A549 (cell line): ENCODE measurements at regions not wholly inside any gene's neighbourhood (a gene's known extent, or its start where the extent isn't known, plus 50 kb on each side); places are given as distances from the start of the nearest gene placed in this dataset.

Experiments used
- ATAC-seq, 2 experiments: fragments of 200-7000 bp in 1 of 2; fragments of >200 bp in 1 of 2; cut with Nextera tagmentation in 1 of 2; cut with Tn5 transposase in 1 of 2; 3 replicates each; pipeline versions ENCODE4 v1.8.0 to v1.9.1; 2018 to 2020; ENCODE audit warnings: mild to moderate bottlenecking in 1 of 2, moderate library complexity in 1 of 2
- CTCF ChIA-PET: fragments of 300-600 bp; sonication (Branson Sonifier 250); formaldehyde crosslinking; extraction: SDS; loops from one replicate; lab custom pipeline; 2021; ENCODE audit warnings: antibody characterized with exemption, inconsistent platforms; lab: Yijun Ruan, JAX
- POLR2A ChIA-PET: fragments of 350-600 bp; formaldehyde crosslinking; extraction: SDS; loops from one replicate; lab custom pipeline; 2021; ENCODE audit warnings: antibody characterized with exemption, inconsistent platforms; lab: Yijun Ruan, JAX
- DNase-seq, 2 experiments: peaks; one replicate each; pipeline versions ENCODE4 v3.0.0 to v3.0.0-alpha.2; 2011 to 2016; ENCODE audit warnings: low read depth in 1 of 2, low spot score in 1 of 2
- FAIRE-seq: peaks from 2 replicates; lab custom pipeline; 2011; peaks lifted over from hg19 to GRCh38; lab: Jason Lieb, UNC
- H3K27ac ChIP-seq, 2 experiments: fragments of >200 bp; sonication (Bioruptor Twin); formaldehyde crosslinking; 3 replicates each; pipeline ENCODE4 v1.5.1; 2016 to 2017
- H3K4me1 ChIP-seq: fragments of >200 bp; sonication (Bioruptor Twin); formaldehyde crosslinking; 3 replicates; pipeline ENCODE4 v1.6.1; 2016
- H3K4me2 ChIP-seq: fragments of >200 bp; sonication (Bioruptor Twin); formaldehyde crosslinking; 3 replicates; pipeline ENCODE4 v1.6.1; 2016
- H3K4me3 ChIP-seq: fragments of >200 bp; sonication (Bioruptor Twin); formaldehyde crosslinking; 3 replicates; pipeline ENCODE4 v1.5.1; 2016
- H3K9me3 ChIP-seq: fragments of >200 bp; sonication (Bioruptor Twin); formaldehyde crosslinking; 3 replicates; pipeline ENCODE4 v1.6.1; 2016
- CBX2 ChIP-seq: fragments of 200-600 bp; sonication (generic); IDR thresholded peaks from 2 replicates; pipeline ENCODE4 v1.6.1; 2016; ENCODE audit warnings: low read depth, mild to moderate bottlenecking, borderline replicate concordance
- CBX8 ChIP-seq: fragments of 200-600 bp; sonication (generic); IDR thresholded peaks from 2 replicates; pipeline ENCODE4 v1.6.1; 2016
- CTCF ChIP-seq: fragments of >200 bp; sonication (Bioruptor Twin); formaldehyde crosslinking; IDR thresholded peaks from 3 replicates; pipeline ENCODE4 v1.5.1; 2016
- E2F6 ChIP-seq: IDR thresholded peaks from 2 replicates; pipeline ENCODE4 v1.6.1; 2012; ENCODE audit warnings: low read depth, borderline replicate concordance
- EHF ChIP-seq: fragments of 250-450 bp; sonication (Bioruptor Pico); IDR thresholded peaks from 2 replicates; pipeline ENCODE4 v1.5.0; 2020; ENCODE audit warnings: mild to moderate bottlenecking
- ELK1 ChIP-seq: fragments of 150-350 bp; IDR thresholded peaks from 2 replicates; pipeline ENCODE4 v1.6.1; 2014; ENCODE audit warnings: low read depth, mild to moderate bottlenecking, low read length
- ESRRA ChIP-seq: fragments of 150-350 bp; IDR thresholded peaks from 2 replicates; pipeline ENCODE4 v1.6.1; 2014; ENCODE audit warnings: mild to moderate bottlenecking, low read length, borderline replicate concordance
- FOSB ChIP-seq: fragments of 250-450 bp; sonication (Bioruptor Pico); IDR thresholded peaks from 2 replicates; pipeline ENCODE4 v1.5.0; 2020; ENCODE audit warnings: mild to moderate bottlenecking, moderate library complexity
- FOSL2 ChIP-seq, 2 experiments: fragments of 450-650 bp in 1 of 2; fragments of >200 bp in 1 of 2; sonication (Bioruptor Twin) in 1 of 2; formaldehyde crosslinking; IDR thresholded peaks; 2 replicates each; pipeline versions ENCODE4 v1.5.0 to v1.6.1; 2016 to 2020; ENCODE audit warnings: mild to moderate bottlenecking in 1 of 2, moderate library complexity in 1 of 2
- FOXS1 ChIP-seq: fragments of 250-450 bp; sonication (Bioruptor Pico); IDR thresholded peaks from 2 replicates; pipeline ENCODE4 v1.5.0; 2020; ENCODE audit warnings: mild to moderate bottlenecking, moderate library complexity
- HEYL ChIP-seq: fragments of 250-450 bp; sonication (Bioruptor Pico); IDR thresholded peaks from 2 replicates; pipeline ENCODE4 v1.8.0; 2021; ENCODE audit warnings: mild to moderate bottlenecking, moderate library complexity
- HOXA7 ChIP-seq: fragments of 250-450 bp; sonication (Bioruptor Pico); IDR thresholded peaks from 2 replicates; pipeline ENCODE4 v1.5.0; 2020; ENCODE audit warnings: mild to moderate bottlenecking, moderate library complexity
- HOXB13 ChIP-seq: fragments of 250-450 bp; sonication (Bioruptor Pico); IDR thresholded peaks from 2 replicates; pipeline ENCODE4 v1.5.0; 2020; ENCODE audit warnings: low read depth, mild to moderate bottlenecking, moderate library complexity
- HOXB5 ChIP-seq: fragments of 250-450 bp; sonication (Bioruptor Pico); IDR thresholded peaks from 2 replicates; pipeline ENCODE4 v1.5.0; 2020; ENCODE audit warnings: mild to moderate bottlenecking, moderate library complexity
- JUN ChIP-seq, 2 experiments: fragments of >200 bp; sonication (Bioruptor Twin); formaldehyde crosslinking; IDR thresholded peaks; 2 replicates in 1 of 2; 3 replicates in 1 of 2; pipeline ENCODE4 v1.6.1; 2016 to 2017
- KDM5A ChIP-seq: fragments of 200-600 bp; sonication (generic); IDR thresholded peaks from 2 replicates; pipeline ENCODE4 v1.6.1; 2016; ENCODE audit warnings: antibody characterized with exemption, mild to moderate bottlenecking
- MAFK ChIP-seq: fragments of 450-650 bp; IDR thresholded peaks from 2 replicates; pipeline ENCODE4 v1.6.1; 2014; ENCODE audit not compliant: partially characterized antibody
- MAX ChIP-seq: IDR thresholded peaks from 2 replicates; pipeline ENCODE4 v1.6.1; 2012
- MYC ChIP-seq: IDR thresholded peaks from 2 replicates; pipeline ENCODE4 v1.6.1; 2012; ENCODE audit warnings: mild to moderate bottlenecking, inconsistent platforms, low read length, improper control_type of control experiment, borderline replicate concordance
- NFE2L2 ChIP-seq: fragments of 150-350 bp; conservative IDR thresholded peaks from 2 replicates; pipeline ENCODE4 v1.6.1; 2014; ENCODE audit warnings: low read length
- NPAS2 ChIP-seq: fragments of 250-450 bp; sonication (Bioruptor Pico); IDR thresholded peaks from 2 replicates; pipeline ENCODE4 v1.8.0; 2022; ENCODE audit warnings: mild to moderate bottlenecking, moderate library complexity, borderline replicate concordance
- PBX3 ChIP-seq: IDR thresholded peaks from 2 replicates; pipeline ENCODE4 v1.6.1; 2012
- POLR2A ChIP-seq: IDR thresholded peaks from 2 replicates; pipeline ENCODE4 v1.6.1; 2012; ENCODE audit warnings: mild to moderate bottlenecking, low read length
- POLR2AphosphoS2 ChIP-seq: conservative IDR thresholded peaks from 2 replicates; pipeline ENCODE4 v1.6.1; 2012; ENCODE audit warnings: low read length, improper control_type of control experiment, inconsistent platforms
- RARB ChIP-seq: fragments of 250-450 bp; sonication (Bioruptor Pico); IDR thresholded peaks from 2 replicates; pipeline ENCODE4 v1.8.0; 2021; ENCODE audit warnings: mild to moderate bottlenecking, moderate library complexity
- RFX5 ChIP-seq: fragments of 450-650 bp; IDR thresholded peaks from 2 replicates; pipeline ENCODE4 v1.7.1; 2014; ENCODE audit warnings: antibody characterized with exemption, mild to moderate bottlenecking, moderate library complexity
- RNF2 ChIP-seq: fragments of 200-600 bp; sonication (generic); IDR thresholded peaks from 2 replicates; pipeline ENCODE4 v1.6.1; 2016; ENCODE audit warnings: low read depth, mild to moderate bottlenecking, antibody characterized with exemption, moderate library complexity, borderline replicate concordance
- TP53 ChIP-seq: fragments of 250-450 bp; sonication (Bioruptor Pico); IDR thresholded peaks from 2 replicates; pipeline ENCODE4 v1.5.0; 2021; ENCODE audit warnings: mild to moderate bottlenecking, moderate library complexity
- USF2 ChIP-seq: fragments of 450-650 bp; IDR thresholded peaks from 2 replicates; pipeline ENCODE4 v1.6.1; 2014; ENCODE audit warnings: antibody characterized with exemption
- WGBS: methylation state at CpG from one replicate; pipeline ENCODE4 v1.1.6; 2017; ENCODE audit errors: missing lambda C conversion rate; 5-methylcytosine and 5-hydroxymethylcytosine counted together

- H3K9me3 ChIP-seq, result no peaks in the 10 kb centered on the region
- ChIA-PET POLR2A (no interaction called here), CTCF (no interaction called here)
- no peak overlapping the region for H3K27ac ChIP-seq
- no peak for TF ChIP-seq MYC
- no peak for TF ChIP-seq RARB (CRISPR knock-in tag)
- no peak for TF ChIP-seq HOXB13 (CRISPR knock-in tag)
- no peak for TF ChIP-seq POLR2AphosphoS2
- TF ChIP-seq NPAS2 (CRISPR knock-in tag), result no peak
- TF ChIP-seq MAFK, result no peak
- no peak for TF ChIP-seq CTCF
- no peak for TF ChIP-seq MAX
- no peak for TF ChIP-seq CBX8
- TF ChIP-seq HOXB5 (CRISPR knock-in tag), result no peak
- no peak for TF ChIP-seq KDM5A
- no peak for TF ChIP-seq PBX3
- no peak for TF ChIP-seq RFX5
- TF ChIP-seq CBX2, result no peak
- peaks cover 12% of the 10 kb centered on the region; the same call in 2 of the 3 replicates for H3K4me1 ChIP-seq
- no peak for ATAC-seq
- no peak for FAIRE-seq
- 47% methylated on average over 1 of the region's 1 CpG for WGBS
- no peak overlapping the region for H3K4me2 ChIP-seq
- H3K4me3 ChIP-seq, result no peak overlapping the region
- no peak for DNase-seq
Observed at GRCh38 chr3:193899001-193899400, 236.9 kb upstream of the HES1 start.

GRCh38 chr3:193901007-193901406, 234.9 kb upstream of the HES1 start:
- FAIRE-seq (no peak), ATAC-seq (no peak), DNase-seq (no peak)
- H3K4me1 ChIP-seq, result peaks cover 12% of the 10 kb centered on the region; the same call in 2 of the 3 replicates
- H3K27ac ChIP-seq, result no peak overlapping the region
- H3K4me2 ChIP-seq, result no peak overlapping the region
- ChIA-PET POLR2A (no interaction called here), CTCF (interaction anchor here (0.6 kb wide), 1 partner anchor 114 kb away, joined by 4 read pairs; no protein-coding TSS in a partner anchor)
- H3K4me3 ChIP-seq, result no peak overlapping the region
- H3K9me3 ChIP-seq, result no peaks in the 10 kb centered on the region
- 89% methylated on average over 1 of the region's 1 CpG for WGBS
- TF ChIP-seq E2F6 (no peak), ELK1 (no peak), ESRRA (no peak), FOSL2 (IDR thresholded peaks at IDR 0.05) (no peak), FOSL2 (CRISPR knock-in tag; IDR thresholded peaks at IDR 0.05) (no peak), FOSB (CRISPR knock-in tag) (no peak), HOXA7 (CRISPR knock-in tag) (no peak), PBX3 (no peak), FOXS1 (CRISPR knock-in tag) (no peak), TP53 (CRISPR knock-in tag) (no peak), JUN (IDR thresholded peaks at IDR 0.05) (no peak), HEYL (no peak), USF2 (no peak), POLR2A (no peak), RNF2 (no peak), POLR2AphosphoS2 (no peak), EHF (CRISPR knock-in tag) (no peak), RARB (CRISPR knock-in tag) (no peak), NFE2L2 (no peak)
